Middle frontal gyrus (tissue), 1 donor: ENCODE measurements at regions not wholly inside any gene's neighbourhood (a gene's known extent, or its start where the extent isn't known, plus 50 kb on each side); places are given as distances from the start of the nearest gene placed in this dataset.

Experiments
- DNase-seq: peaks from one replicate; pipeline ENCODE4 v3.0.0-alpha.2; 2015; ENCODE audit warnings: low spot score; ENCODE audit errors: extremely low spot score

DNA sequence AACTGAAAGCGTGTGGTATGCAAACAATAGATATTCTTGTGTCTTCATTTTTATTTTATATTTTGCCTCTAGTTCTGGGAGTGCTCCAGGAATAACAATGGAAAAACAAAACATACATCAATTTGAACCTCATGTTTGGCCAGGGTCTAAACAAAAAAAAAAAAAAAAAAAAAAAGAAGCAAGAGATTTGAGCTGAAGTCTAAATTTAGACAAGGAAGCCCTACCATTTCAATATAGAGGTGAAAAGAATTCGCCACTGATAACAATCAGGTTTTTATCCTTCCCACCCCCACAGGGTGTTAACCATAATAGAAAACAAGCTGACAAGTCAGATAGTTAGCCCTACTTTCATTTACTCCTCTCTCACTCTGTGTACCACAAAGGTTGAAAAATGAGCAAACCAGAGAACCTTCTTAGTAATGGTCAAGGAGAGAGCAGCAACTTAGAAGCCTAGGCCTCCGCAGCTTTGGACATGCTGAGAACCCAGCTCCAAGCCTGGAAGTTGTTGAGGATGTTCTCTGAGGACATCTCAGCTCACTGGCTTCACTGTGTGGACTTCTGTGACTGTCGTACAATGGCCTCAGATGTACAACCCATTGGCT, 118.2 kb upstream of the HMHB1 start:
- DNase-seq, result no peak

DNA sequence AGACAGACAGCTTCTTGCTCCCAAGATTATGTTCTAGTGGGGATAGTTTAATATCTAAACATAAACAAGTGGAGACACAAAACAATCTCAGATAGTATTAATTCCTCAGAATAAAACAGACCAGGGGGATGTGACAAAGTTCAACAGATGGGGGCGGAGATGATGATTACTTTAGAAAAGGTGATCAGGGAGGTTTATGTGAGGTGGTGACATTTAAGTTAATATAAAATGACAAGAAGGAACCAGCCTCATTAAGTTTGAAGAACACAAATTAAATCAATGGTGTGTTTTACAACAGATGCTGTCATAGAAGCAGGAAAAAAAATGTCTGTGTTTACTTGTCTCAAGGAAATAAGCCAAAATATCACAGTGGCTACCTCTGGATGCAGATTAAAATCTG, 119.6 kb upstream of the HMHB1 start:
- DNase-seq, result no peak

DNA sequence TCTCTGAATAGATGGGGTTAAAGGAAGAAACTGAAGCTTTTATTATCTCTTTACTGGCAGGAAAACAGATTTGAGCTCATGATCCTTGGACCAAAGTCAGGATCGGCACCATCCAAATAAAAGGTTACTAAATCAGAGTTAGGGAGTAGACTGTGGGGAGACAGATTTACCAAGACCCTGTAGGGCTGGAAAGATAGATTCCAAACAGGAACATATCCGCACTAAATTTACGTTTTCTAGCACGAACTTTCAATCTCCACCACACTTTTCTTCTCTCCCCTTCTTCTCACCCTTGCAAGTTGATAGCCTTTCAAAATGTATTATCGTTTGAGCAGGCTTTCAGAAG, 120.0 kb upstream of the HMHB1 start:
- DNase-seq, result no peak

- DNase-seq, result no peak
Observed at GRCh38 chr5:143691287-143691944, 120.5 kb upstream of the HMHB1 start.

DNA sequence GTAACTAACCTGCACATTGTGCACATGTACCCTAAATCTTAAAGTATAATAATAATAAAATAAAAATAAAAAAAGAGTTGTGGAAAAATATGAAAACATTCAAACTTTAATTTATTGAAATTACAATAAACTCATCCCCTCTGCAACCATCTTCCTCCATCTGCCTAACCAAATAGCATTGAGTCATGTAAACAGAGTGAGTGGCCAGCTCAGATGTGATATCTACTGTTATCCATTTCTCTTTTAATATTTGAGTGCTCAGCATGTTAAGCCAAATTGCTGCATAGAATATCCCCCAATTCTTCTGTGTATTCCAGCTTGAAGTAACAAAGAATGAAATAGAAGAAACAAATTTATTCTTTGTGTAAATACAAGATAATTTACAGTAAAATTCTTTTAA, 124.4 kb upstream of the HMHB1 start:
- DNase-seq, result no peak

- no peak for DNase-seq
Observed at GRCh38 chr5:143685246-143685815, 126.6 kb upstream of the HMHB1 start.

DNA sequence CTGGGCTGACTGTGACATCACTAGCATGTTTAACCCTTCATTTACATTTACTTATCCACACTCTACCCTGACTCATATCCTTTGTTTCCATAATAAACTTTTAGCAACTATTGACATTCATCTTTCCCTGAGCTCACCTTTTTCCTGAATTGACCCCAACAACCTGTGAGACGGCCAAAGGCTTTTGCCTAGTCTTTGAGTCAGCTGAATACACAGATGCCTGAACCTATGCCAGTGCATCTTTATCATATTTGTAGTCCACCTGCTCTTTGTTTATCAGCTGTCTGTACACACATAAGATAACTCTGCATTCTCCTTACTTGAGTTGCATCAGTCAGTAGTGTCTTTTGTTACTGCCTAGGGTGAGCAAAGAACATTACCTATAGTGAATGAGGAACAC, 128.5 kb upstream of the HMHB1 start:
- DNase-seq, result no peak

GRCh38 chr5:143682929-143683386, 129.0 kb upstream of the HMHB1 start:
- DNase-seq, result no peak

GRCh38 chr5:143682246-143682905, 129.6 kb upstream of the HMHB1 start:
- DNase-seq, result no peak

DNA sequence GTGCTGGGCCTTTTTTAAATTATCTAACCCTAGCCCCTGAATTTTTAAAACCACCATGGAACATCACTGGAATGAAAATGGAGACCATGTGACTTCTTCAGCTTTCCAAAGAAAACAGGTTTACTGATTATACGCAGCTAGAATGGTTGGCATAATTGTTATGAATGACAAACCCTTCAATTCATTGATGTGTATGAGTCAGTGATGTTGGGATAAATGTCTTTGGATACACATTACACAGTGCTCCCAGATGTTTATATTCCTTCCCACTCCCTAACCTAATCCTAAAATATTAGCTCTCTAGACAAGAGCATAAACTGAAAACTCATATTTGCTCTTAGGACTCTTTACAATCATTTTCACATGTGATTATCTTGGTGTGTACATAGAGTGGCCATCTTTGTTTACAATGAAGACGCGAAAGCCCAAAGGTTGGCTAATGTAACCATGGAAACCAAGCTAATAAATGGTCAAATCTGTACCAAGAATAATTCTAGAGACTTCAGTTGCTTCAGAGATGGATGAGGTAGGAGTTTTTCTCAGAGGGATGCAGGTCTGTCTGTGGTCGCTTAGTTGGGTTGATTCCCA, 131.2 kb upstream of the HMHB1 start:
- DNase-seq, result no peak

- no peak for DNase-seq
Observed at GRCh38 chr5:143679777-143680176, 132.2 kb upstream of the HMHB1 start.

DNA sequence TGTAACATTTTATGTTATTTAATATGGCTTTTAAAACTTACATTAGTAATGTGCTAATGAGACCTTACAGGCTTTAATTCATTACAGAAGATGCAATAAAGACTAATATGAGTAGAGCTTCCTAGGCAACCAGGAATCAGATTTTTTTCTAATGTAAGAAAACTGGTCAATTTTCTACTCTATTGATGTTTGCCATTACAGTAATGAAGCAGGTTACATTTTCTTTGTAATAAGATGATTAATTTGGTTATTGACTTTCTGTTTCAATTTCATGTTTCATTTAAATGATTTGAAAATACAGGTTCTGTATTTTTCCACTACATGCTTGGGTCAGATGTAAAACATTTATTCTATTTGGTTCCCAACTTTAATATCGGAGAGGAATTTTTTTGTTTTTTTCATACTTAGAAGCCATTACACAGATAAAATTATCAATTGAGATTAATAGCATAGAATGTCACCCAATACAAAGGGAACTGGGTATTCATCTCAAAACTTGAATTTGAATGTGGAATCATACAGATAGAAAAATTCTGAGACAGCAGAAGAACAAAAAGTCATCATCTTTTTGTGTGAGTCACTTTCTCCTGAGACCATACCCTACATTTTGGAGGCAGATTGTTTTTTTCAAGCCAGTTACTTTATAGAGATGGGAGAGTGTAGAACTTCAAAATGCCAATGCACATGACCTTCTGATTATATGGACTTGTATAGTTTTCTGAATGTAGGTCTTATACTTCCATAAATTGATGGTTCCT, 133.6 kb upstream of the HMHB1 start:
- DNase-seq, result no peak

GRCh38 chr5:143677403-143677802, 134.6 kb upstream of the HMHB1 start:
- no peak for DNase-seq

DNA sequence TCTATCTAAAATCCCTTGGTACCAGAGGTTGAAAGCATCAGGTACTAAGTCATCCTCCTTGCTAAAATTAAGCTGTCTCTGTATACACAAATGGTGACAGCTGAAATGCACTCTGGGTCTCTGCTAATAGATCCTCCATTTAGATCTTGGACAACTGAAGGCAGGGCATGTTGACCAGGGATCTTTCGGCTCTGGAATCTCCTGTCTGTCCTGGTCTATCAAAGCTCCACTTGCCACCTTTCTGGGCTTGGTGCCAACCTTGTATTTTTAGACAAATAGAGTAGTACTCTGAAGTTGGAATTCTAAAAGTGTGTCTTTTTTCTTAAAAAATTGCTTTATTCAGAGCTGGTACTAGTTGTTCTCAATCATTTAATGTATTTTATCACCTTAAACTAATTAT, 135.2 kb upstream of the HMHB1 start:
- no peak for DNase-seq

DNA sequence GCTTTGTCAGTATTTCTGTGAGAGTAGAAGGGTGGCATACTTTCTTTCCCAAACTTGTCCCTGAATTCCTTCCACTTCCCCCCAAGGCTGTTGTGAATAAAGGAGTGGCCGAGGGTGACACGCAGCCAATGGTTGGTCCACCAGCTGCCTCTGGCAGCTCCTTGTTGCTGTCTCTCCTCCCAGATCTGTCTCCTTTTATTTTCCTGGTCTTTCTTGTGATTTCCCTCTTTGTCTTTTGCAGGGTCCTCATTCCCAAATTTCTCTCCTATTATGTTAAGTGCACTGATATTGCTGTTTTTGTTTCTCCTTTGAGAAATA, 137.5 kb upstream of the HMHB1 start:
- no peak for DNase-seq

GRCh38 chr5:143673676-143674468, 138.1 kb upstream of the HMHB1 start:
- no peak for DNase-seq

DNA sequence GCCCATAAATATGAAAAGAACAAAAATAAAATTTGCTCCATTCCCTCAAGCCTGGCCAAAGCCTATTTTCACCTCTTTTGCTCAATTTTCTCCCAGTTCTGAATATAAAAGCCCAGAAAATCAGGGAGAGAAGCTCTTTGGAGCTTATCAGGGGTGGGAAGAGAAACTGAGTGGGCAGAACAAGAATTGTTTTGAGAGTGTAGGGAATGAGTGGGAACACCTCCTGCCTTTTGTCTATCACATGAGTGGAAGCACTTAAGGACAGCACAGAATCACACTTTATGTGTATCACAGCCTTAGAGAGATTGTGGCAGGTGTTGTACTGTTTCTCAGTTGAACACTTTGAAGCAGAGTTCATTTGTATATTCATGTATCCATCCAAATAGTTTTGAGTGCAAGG, 139.2 kb upstream of the HMHB1 start:
- DNase-seq, result no peak

DNA sequence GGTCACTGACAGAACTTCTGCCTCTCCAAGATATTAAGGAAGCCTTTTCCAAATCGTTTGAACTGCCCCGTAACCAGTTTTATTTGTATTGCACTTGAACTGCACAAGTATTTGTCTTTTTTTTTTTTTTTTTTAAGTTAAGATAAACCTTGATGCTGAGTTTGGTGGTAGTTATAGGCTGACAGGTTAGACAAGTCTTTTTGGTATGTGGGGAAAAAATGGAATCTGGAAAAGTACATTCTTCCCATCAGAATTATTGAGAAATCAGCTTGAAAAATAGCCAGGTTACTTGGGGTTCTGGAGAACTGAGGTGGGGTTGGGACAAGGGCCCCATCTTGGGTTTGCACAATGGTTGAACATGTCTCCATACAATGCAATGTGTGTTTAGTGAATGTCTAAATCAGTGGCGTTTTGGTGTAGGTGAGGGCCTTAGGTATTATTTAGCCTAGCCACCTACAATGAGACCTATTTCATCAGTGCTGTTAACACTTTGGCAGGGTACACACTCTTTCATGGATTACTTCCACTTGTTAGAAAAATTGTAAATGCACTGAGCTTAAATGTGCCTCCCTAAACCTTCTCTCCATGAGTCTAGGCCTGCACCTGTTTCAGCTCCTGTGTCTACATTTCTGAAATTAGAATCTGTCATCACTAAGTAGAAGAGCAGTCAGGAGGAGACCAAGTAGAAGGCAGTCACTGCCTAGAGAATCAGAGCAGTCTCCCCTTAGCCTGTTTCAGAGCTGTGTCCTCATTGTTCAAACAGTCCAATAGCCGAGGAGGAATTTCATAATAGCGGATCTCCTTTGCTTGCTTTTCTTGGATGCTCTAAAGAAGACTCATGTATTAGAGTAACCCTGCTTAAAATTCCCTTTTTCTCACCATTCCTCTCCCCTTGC, 140.0 kb upstream of the HMHB1 start:
- DNase-seq, result no peak

DNA sequence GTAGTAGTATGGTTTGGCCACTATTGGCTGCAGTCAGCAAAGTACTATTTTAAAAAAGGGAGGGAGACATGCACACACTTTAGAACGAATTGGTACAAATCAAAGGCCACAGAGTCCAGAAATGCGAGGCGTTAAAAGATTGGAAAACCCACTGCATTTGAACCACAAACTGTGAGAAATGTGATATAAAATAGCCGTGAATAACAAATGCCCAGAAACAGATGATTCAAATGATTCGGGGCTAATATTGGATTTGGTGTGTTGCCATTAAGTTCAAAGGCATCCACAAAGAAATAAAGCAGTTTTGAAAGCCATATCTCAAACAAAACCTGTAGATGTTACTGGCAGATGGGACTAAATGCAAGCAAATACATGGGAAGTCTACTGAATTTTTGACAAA, 140.9 kb upstream of the HMHB1 start:
- DNase-seq, result no peak

DNA sequence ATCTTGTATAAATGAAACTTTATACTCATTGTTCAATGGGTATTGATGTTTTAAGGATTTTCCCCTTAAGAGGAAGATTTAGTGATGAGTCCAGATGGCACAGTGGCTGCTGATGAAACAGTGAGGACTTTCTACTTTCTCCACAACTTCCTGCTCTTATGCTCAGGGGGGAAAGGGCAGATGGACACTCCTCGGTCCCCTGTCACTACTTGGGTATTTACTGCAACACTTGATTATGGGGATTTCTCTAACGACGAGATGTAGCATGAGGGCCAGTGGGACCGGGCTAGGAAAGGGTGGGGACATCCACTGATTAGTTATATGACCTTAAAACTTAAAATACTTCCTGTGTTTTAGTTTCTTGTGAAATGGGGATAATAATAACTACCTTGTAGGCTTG, 146.1 kb upstream of the HMHB1 start:
- DNase-seq, result no peak
